Body of pancreas (tissue), 4 donors: ENCODE measurements at regions not wholly inside any gene's neighbourhood (a gene's known extent, or its start where the extent isn't known, plus 50 kb on each side); places are given as distances from the start of the nearest gene placed in this dataset.

Experiments
- POLR2A ChIP-seq, 3 donors: fragments of 450-650 bp; IDR thresholded peaks; one replicate each; pipeline ENCODE4 v1.6.1; 2016; ENCODE audit warnings: antibody characterized with exemption in 3 of 3, mild to moderate bottlenecking in 2 of 3
- TF ChIP-seq, protein P1 (sequence below), 7 experiments: fragments of 450-650 bp in 4 of 7; fragments of 200-600 bp in 3 of 7; sonication (generic) in 3 of 7; IDR thresholded peaks; one replicate each; pipeline ENCODE4 v1.5.1; 2016 to 2019; ENCODE audit warnings: antibody characterized with exemption in 7 of 7

GRCh38 chrX:8907688-8908087, 106.5 kb upstream of the FAM9A start:
- TF ChIP-seq, protein P1, sequence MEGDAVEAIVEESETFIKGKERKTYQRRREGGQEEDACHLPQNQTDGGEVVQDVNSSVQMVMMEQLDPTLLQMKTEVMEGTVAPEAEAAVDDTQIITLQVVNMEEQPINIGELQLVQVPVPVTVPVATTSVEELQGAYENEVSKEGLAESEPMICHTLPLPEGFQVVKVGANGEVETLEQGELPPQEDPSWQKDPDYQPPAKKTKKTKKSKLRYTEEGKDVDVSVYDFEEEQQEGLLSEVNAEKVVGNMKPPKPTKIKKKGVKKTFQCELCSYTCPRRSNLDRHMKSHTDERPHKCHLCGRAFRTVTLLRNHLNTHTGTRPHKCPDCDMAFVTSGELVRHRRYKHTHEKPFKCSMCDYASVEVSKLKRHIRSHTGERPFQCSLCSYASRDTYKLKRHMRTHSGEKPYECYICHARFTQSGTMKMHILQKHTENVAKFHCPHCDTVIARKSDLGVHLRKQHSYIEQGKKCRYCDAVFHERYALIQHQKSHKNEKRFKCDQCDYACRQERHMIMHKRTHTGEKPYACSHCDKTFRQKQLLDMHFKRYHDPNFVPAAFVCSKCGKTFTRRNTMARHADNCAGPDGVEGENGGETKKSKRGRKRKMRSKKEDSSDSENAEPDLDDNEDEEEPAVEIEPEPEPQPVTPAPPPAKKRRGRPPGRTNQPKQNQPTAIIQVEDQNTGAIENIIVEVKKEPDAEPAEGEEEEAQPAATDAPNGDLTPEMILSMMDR (IDR thresholded peaks at IDR 0.05), result no peak
- no peak for TF ChIP-seq POLR2A (IDR thresholded peaks at IDR 0.05)
